GM19397 (cell line): ENCODE measurements at regions not wholly inside any gene's neighbourhood (a gene's known extent, or its start where the extent isn't known, plus 50 kb on each side); places are given as distances from the start of the nearest gene placed in this dataset.

Source experiments
- ATAC-seq: cut with Tn5 transposase; IDR thresholded peaks from one replicate; pipeline ENCODE4 v1.9.1; 2021; ENCODE audit warnings: mild to moderate bottlenecking, moderate library complexity; ENCODE audit not compliant: unreplicated experiment

DNA sequence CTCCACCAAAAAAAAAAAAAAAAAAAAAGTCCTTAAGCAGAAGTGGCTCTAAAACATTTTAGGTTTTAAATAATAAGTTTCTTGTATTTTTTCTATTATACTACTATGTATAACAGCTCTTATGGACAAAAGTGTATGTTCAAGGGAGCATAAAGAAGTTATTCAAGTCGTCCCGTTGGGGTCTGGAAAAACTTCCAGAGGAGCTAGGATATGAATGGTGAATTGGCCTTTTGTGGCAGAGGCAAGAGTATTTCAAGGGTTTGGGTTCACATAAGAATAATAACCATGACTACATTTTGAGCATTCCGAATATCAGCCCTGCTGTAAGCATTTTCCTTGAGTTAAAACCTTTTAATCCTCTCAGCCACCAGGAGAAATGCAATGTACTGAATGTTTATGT is 50.6 kb upstream of the ARHGAP42 start:
- ATAC-seq = no peak
